NCI-H460 (cell line): ENCODE measurements at regions not wholly inside any gene's neighbourhood (a gene's known extent, or its start where the extent isn't known, plus 50 kb on each side); places are given as distances from the start of the nearest gene placed in this dataset.

Experiments
- DNase-seq: peaks from one replicate; pipeline ENCODE4 v3.0.0-alpha.2; 2016; ENCODE audit warnings: low read depth; ENCODE audit errors: extremely low read depth

- DNase-seq = no peak
Measured at GRCh38 chr5:171646102-171647042, 139.2 kb upstream of the SMIM23 start.

- DNase-seq = peak; percentile 11
Measured at GRCh38 chr5:171647043-171647903, 138.3 kb upstream of the SMIM23 start.

- DNase-seq = no peak
Measured at GRCh38 chr5:171647904-171648260, 137.7 kb upstream of the SMIM23 start.

GRCh38 chr5:171648279-171649074, 137.1 kb upstream of the SMIM23 start:
- no peak for DNase-seq

- DNase-seq = no peak
Measured at GRCh38 chr5:171649075-171649401, 136.6 kb upstream of the SMIM23 start.

GRCh38 chr5:171650597-171650996, 135.0 kb upstream of the SMIM23 start:
- DNase-seq = no peak

- no peak for DNase-seq
Measured at GRCh38 chr5:171651102-171651501, 134.5 kb upstream of the SMIM23 start.

GRCh38 chr5:171654881-171655280, 130.7 kb upstream of the SMIM23 start:
- no peak for DNase-seq

- no peak for DNase-seq
Measured at GRCh38 chr5:171657473-171657872, 128.1 kb upstream of the SMIM23 start.

- no peak for DNase-seq
Measured at GRCh38 chr5:171659896-171660295, 125.7 kb upstream of the SMIM23 start.

GRCh38 chr5:171660434-171660833, 125.2 kb upstream of the SMIM23 start:
- no peak for DNase-seq

- no peak for DNase-seq
Measured at GRCh38 chr5:171661143-171661542, 124.5 kb upstream of the SMIM23 start.

- DNase-seq = no peak
Measured at GRCh38 chr5:171663311-171664085, 122.1 kb upstream of the SMIM23 start.

- no peak for DNase-seq
Measured at GRCh38 chr5:171664489-171664888, 121.1 kb upstream of the SMIM23 start.

GRCh38 chr5:171666815-171667214, 118.8 kb upstream of the SMIM23 start:
- no peak for DNase-seq

GRCh38 chr5:171667341-171668096, 118.1 kb upstream of the SMIM23 start:
- no peak for DNase-seq

- no peak for DNase-seq
Measured at GRCh38 chr5:171668097-171668412, 117.6 kb upstream of the SMIM23 start.

- DNase-seq = no peak
Measured at GRCh38 chr5:171669571-171669970, 116.0 kb upstream of the SMIM23 start.

GRCh38 chr5:171672556-171672955, 113.1 kb upstream of the SMIM23 start:
- no peak for DNase-seq

GRCh38 chr5:171673328-171673727, 112.3 kb upstream of the SMIM23 start:
- DNase-seq = no peak
